ENCODE measurements at regions not wholly inside any gene's neighbourhood (a gene's known extent, or its start where the extent isn't known, plus 50 kb on each side); places are given as distances from the start of the nearest gene placed in this dataset.

DNA sequence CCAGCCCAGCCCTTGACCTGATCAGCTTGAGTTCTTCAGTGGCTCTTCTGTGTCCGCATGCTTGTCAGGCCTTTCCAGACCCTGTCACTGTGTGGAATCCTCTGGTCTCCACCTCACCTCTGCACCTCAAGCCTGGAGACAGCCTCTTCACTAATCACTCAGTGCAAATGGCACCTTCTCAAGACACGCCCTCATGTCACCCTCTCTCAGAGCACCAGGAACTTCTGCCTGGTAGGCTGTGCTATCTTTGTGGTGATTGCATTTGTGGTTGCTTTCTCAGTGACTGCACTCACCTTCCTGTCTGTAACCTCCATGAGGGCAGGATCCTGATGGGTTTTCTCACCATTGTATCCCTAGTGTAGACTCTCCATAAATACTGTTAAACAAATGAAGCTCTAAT, 435.2 kb upstream of the CDH4 start:
- no peak for DNase-seq (ENCODE audit: low read depth in 1 of 2, low spot score in 1 of 2)
- H3K27me3 ChIP-seq (ENCODE audit: insufficient read depth, poor library complexity, severe bottlenecking) = peaks cover 4% of the 10 kb centered on the region
- H3K27ac ChIP-seq (replicated peaks) = no peak overlapping the region
- no peak overlapping the region for H3K4me3 ChIP-seq (replicated peaks; ENCODE audit: insufficient read depth, low read length)
- TF ChIP-seq GABPA (IDR thresholded peaks at IDR 0.05; ENCODE audit: low read depth) = no peak
- TF ChIP-seq POLR2AphosphoS5 (IDR thresholded peaks at IDR 0.05; ENCODE audit: low read depth) = no peak
- no peak for TF ChIP-seq SPI1 (IDR thresholded peaks at IDR 0.05; ENCODE audit: borderline replicate concordance, low read depth)
- TF ChIP-seq, protein P1, sequence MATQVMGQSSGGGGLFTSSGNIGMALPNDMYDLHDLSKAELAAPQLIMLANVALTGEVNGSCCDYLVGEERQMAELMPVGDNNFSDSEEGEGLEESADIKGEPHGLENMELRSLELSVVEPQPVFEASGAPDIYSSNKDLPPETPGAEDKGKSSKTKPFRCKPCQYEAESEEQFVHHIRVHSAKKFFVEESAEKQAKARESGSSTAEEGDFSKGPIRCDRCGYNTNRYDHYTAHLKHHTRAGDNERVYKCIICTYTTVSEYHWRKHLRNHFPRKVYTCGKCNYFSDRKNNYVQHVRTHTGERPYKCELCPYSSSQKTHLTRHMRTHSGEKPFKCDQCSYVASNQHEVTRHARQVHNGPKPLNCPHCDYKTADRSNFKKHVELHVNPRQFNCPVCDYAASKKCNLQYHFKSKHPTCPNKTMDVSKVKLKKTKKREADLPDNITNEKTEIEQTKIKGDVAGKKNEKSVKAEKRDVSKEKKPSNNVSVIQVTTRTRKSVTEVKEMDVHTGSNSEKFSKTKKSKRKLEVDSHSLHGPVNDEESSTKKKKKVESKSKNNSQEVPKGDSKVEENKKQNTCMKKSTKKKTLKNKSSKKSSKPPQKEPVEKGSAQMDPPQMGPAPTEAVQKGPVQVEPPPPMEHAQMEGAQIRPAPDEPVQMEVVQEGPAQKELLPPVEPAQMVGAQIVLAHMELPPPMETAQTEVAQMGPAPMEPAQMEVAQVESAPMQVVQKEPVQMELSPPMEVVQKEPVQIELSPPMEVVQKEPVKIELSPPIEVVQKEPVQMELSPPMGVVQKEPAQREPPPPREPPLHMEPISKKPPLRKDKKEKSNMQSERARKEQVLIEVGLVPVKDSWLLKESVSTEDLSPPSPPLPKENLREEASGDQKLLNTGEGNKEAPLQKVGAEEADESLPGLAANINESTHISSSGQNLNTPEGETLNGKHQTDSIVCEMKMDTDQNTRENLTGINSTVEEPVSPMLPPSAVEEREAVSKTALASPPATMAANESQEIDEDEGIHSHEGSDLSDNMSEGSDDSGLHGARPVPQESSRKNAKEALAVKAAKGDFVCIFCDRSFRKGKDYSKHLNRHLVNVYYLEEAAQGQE (IDR thresholded peaks at IDR 0.05; ENCODE audit: insufficient replicate concordance, low read depth) = no peak
- TF ChIP-seq, protein P2, sequence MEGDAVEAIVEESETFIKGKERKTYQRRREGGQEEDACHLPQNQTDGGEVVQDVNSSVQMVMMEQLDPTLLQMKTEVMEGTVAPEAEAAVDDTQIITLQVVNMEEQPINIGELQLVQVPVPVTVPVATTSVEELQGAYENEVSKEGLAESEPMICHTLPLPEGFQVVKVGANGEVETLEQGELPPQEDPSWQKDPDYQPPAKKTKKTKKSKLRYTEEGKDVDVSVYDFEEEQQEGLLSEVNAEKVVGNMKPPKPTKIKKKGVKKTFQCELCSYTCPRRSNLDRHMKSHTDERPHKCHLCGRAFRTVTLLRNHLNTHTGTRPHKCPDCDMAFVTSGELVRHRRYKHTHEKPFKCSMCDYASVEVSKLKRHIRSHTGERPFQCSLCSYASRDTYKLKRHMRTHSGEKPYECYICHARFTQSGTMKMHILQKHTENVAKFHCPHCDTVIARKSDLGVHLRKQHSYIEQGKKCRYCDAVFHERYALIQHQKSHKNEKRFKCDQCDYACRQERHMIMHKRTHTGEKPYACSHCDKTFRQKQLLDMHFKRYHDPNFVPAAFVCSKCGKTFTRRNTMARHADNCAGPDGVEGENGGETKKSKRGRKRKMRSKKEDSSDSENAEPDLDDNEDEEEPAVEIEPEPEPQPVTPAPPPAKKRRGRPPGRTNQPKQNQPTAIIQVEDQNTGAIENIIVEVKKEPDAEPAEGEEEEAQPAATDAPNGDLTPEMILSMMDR (IDR thresholded peaks at IDR 0.05; ENCODE audit: insufficient read depth, low read length) = no peak

DNA sequence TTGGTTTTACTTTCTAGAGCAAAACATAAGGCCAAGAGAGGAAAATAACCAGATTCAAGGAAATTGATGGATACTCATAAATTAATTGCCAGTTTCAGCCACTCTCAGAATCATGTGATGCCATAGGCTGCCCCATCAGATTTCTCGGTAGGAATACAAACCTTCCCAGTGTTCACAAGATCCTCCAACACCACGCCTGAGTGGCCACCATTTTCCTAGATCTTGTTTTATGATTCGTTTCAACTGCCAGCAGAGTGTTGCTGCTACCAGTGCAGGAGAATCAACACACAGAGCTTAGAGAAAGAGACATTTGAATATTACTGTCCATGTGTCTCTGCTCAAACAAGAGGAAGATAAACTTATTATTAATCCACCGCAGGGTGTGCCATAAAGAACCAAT, 434.2 kb upstream of the CDH4 start:
- no peak overlapping the region for H3K27ac ChIP-seq (replicated peaks)
- peaks cover 4% of the 10 kb centered on the region for H3K27me3 ChIP-seq (ENCODE audit: insufficient read depth, poor library complexity, severe bottlenecking)
- no peak for DNase-seq (ENCODE audit: low read depth in 1 of 2, low spot score in 1 of 2)
- H3K4me3 ChIP-seq (replicated peaks; ENCODE audit: insufficient read depth, low read length) = no peak overlapping the region
- TF ChIP-seq, protein P1 (IDR thresholded peaks at IDR 0.05; ENCODE audit: insufficient replicate concordance, low read depth) = no peak
- TF ChIP-seq POLR2AphosphoS5 (IDR thresholded peaks at IDR 0.05; ENCODE audit: low read depth) (no peak), SPI1 (IDR thresholded peaks at IDR 0.05; ENCODE audit: borderline replicate concordance, low read depth) (no peak)

DNA sequence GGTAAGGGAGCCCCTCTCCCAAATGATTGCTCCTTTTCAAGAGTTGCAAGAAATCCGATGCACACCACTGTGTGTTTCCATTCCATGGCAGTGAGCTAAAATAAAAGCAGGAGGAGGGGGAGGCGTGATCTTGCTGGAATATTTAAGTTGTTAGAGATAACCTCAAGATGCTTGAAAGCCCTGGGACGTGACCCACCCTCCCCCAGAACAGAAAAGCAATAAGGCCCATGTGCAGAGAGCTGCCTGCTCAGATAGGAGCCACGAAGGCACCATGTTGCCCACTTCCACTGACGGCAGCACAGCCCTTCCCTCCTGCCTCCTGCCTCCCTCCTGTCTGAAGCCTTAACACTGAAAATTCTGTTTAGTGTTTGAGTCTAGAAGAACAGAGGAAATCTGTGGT, 432.6 kb upstream of the CDH4 start:
- peaks cover 4% of the 10 kb centered on the region for H3K27me3 ChIP-seq (ENCODE audit: insufficient read depth, poor library complexity, severe bottlenecking)
- TF ChIP-seq, protein P2 (IDR thresholded peaks at IDR 0.05; ENCODE audit: insufficient read depth, low read length) = no peak
- TF ChIP-seq GABPA (IDR thresholded peaks at IDR 0.05; ENCODE audit: low read depth) = no peak
- no peak for TF ChIP-seq POLR2AphosphoS5 (IDR thresholded peaks at IDR 0.05; ENCODE audit: low read depth)
- TF ChIP-seq, protein P1 (IDR thresholded peaks at IDR 0.05; ENCODE audit: insufficient replicate concordance, low read depth) = no peak
- no peak for TF ChIP-seq SPI1 (IDR thresholded peaks at IDR 0.05; ENCODE audit: borderline replicate concordance, low read depth)
- no peak for DNase-seq (ENCODE audit: low read depth in 1 of 2, low spot score in 1 of 2)
- no peak overlapping the region for H3K4me3 ChIP-seq (replicated peaks; ENCODE audit: insufficient read depth, low read length)
- H3K27ac ChIP-seq (replicated peaks) = no peak overlapping the region

All from HL-60 (cell line).